Parathyroid adenoma (tissue), 2 donors: ENCODE measurements at regions not wholly inside any gene's neighbourhood (a gene's known extent, or its start where the extent isn't known, plus 50 kb on each side); places are given as distances from the start of the nearest gene placed in this dataset.

Experiments
- H2AFZ ChIP-seq: fragments of 300-600 bp; sonication (generic); one replicate; pipeline ENCODE4 v1.7.0; 2017; ENCODE audit warnings: antibody characterized with exemption, mild to moderate bottlenecking
- H3K27ac ChIP-seq: fragments of 300-600 bp; sonication (generic); one replicate; pipeline ENCODE4 v1.7.0; 2017
- H3K27me3 ChIP-seq: fragments of 300-600 bp; sonication (generic); one replicate; pipeline ENCODE4 v1.7.0; 2017; ENCODE audit warnings: low read length; ENCODE audit not compliant: control insufficient read depth, insufficient read depth
- H3K36me3 ChIP-seq: fragments of 300-600 bp; sonication (generic); one replicate; pipeline ENCODE4 v1.7.0; 2017; ENCODE audit warnings: low read length; ENCODE audit not compliant: control insufficient read depth, insufficient read depth
- H3K4me1 ChIP-seq: fragments of 300-600 bp; sonication (generic); one replicate; pipeline ENCODE4 v1.7.0; 2017; ENCODE audit warnings: control low read depth
- H3K4me2 ChIP-seq: fragments of 300-600 bp; sonication (generic); one replicate; pipeline ENCODE4 v1.7.0; 2017; ENCODE audit warnings: low read length
- H3K4me3 ChIP-seq: fragments of 300-600 bp; sonication (generic); one replicate; pipeline ENCODE4 v1.7.0; 2017; ENCODE audit warnings: low read depth, low read length
- H3K79me2 ChIP-seq: fragments of 300-600 bp; sonication (generic); one replicate; pipeline ENCODE4 v1.7.0; 2017; ENCODE audit warnings: control low read depth
- H3K9ac ChIP-seq: fragments of 300-600 bp; sonication (generic); one replicate; pipeline ENCODE4 v1.7.0; 2017; ENCODE audit warnings: mild to moderate bottlenecking
- H3K9me3 ChIP-seq: fragments of 300-600 bp; sonication (generic); one replicate; pipeline ENCODE4 v1.7.0; 2017; ENCODE audit warnings: low read length; ENCODE audit not compliant: control insufficient read depth
- CTCF ChIP-seq: fragments of 300-600 bp; sonication (generic); IDR thresholded peaks from one replicate; pipeline ENCODE4 v1.7.0; 2017; ENCODE audit warnings: antibody characterized with exemption, mild to moderate bottlenecking
- donor health status: primary hyperparathyroidism.

GRCh38 chr11:24298146-24298545 lies 198.7 kb upstream of the LUZP2 start:
- Histone ChIP-seq H3K9me3 (no peaks in the 10 kb centered on the region), H3K4me1 (no peaks in the 10 kb centered on the region), H3K4me3 (no peak overlapping the region), H3K36me3 (no peaks in the 10 kb centered on the region), H3K4me2 (no peak overlapping the region), H3K27me3 (no peaks in the 10 kb centered on the region), H3K27ac (no peak overlapping the region), H3K79me2 (no peaks in the 10 kb centered on the region), H2AFZ (no peak overlapping the region), H3K9ac (no peak overlapping the region)
- no peak for TF ChIP-seq CTCF

GRCh38 chr11:24311974-24312373 lies 184.9 kb upstream of the LUZP2 start:
- Histone ChIP-seq H3K4me1 (no peaks in the 10 kb centered on the region), H3K27me3 (no peaks in the 10 kb centered on the region), H3K4me3 (no peak overlapping the region), H3K27ac (no peak overlapping the region), H3K9ac (no peak overlapping the region), H3K9me3 (no peaks in the 10 kb centered on the region), H3K79me2 (no peaks in the 10 kb centered on the region), H3K4me2 (no peak overlapping the region), H3K36me3 (no peaks in the 10 kb centered on the region), H2AFZ (no peak overlapping the region)
- no peak for TF ChIP-seq CTCF

GRCh38 chr11:24312464-24313238 lies 184.2 kb upstream of the LUZP2 start:
- no peak overlapping the region for H3K27ac ChIP-seq
- no peaks in the 10 kb centered on the region for H3K27me3 ChIP-seq
- no peak overlapping the region for H3K4me3 ChIP-seq
- H3K79me2 ChIP-seq, result no peaks in the 10 kb centered on the region
- H3K9ac ChIP-seq, result no peak overlapping the region
- no peak overlapping the region for H3K4me2 ChIP-seq
- no peak overlapping the region for H2AFZ ChIP-seq
- H3K36me3 ChIP-seq, result no peaks in the 10 kb centered on the region
- H3K9me3 ChIP-seq, result no peaks in the 10 kb centered on the region
- no peak for TF ChIP-seq CTCF
- no peaks in the 10 kb centered on the region for H3K4me1 ChIP-seq

GRCh38 chr11:24321229-24321628 lies 175.6 kb upstream of the LUZP2 start:
- Histone ChIP-seq H3K9me3 (no peaks in the 10 kb centered on the region), H2AFZ (no peak overlapping the region), H3K4me2 (no peak overlapping the region), H3K9ac (no peak overlapping the region), H3K4me1 (no peaks in the 10 kb centered on the region), H3K27ac (no peak overlapping the region), H3K36me3 (no peaks in the 10 kb centered on the region), H3K79me2 (no peaks in the 10 kb centered on the region), H3K4me3 (no peak overlapping the region), H3K27me3 (no peaks in the 10 kb centered on the region)
- TF ChIP-seq CTCF, result no peak

- Histone ChIP-seq H3K4me1 (no peaks in the 10 kb centered on the region), H3K4me2 (no peak overlapping the region), H3K27me3 (no peaks in the 10 kb centered on the region), H3K4me3 (no peak overlapping the region), H3K9me3 (no peaks in the 10 kb centered on the region), H3K27ac (no peak overlapping the region), H3K9ac (no peak overlapping the region), H2AFZ (no peak overlapping the region), H3K79me2 (no peaks in the 10 kb centered on the region), H3K36me3 (no peaks in the 10 kb centered on the region)
- TF ChIP-seq CTCF, result no peak
These were observed 172.6 kb upstream of the LUZP2 start for GRCh38 chr11:24324211-24324610.
